Gastroesophageal sphincter (tissue), 3 donors: ENCODE measurements at regions not wholly inside any gene's neighbourhood (a gene's known extent, or its start where the extent isn't known, plus 50 kb on each side); places are given as distances from the start of the nearest gene placed in this dataset.

Experiments
- EP300 ChIP-seq: sonication (generic); formaldehyde crosslinking; IDR thresholded peaks from one replicate; pipeline ENCODE4 v1.6.1; 2017; ENCODE audit warnings: antibody characterized with exemption, mild to moderate bottlenecking
- POLR2A ChIP-seq, 2 donors: fragments of 450-650 bp; IDR thresholded peaks; one replicate each; pipeline ENCODE4 v1.6.1; 2017; ENCODE audit warnings: antibody characterized with exemption in 2 of 2, mild to moderate bottlenecking in 2 of 2, moderate library complexity in 1 of 2
- POLR2AphosphoS5 ChIP-seq: sonication (generic); formaldehyde crosslinking; IDR thresholded peaks from one replicate; pipeline ENCODE4 v1.6.1; 2017; ENCODE audit warnings: antibody characterized with exemption
- TF ChIP-seq, protein P1 (sequence below), 4 experiments: fragments of 200-600 bp in 2 of 4; fragments of 450-650 bp in 2 of 4; sonication (generic) in 1 of 4; IDR thresholded peaks; one replicate each; pipeline ENCODE4 v1.5.1; 2017 to 2019; ENCODE audit warnings: antibody characterized with exemption in 4 of 4, mild to moderate bottlenecking in 2 of 4, moderate library complexity in 2 of 4

DNA sequence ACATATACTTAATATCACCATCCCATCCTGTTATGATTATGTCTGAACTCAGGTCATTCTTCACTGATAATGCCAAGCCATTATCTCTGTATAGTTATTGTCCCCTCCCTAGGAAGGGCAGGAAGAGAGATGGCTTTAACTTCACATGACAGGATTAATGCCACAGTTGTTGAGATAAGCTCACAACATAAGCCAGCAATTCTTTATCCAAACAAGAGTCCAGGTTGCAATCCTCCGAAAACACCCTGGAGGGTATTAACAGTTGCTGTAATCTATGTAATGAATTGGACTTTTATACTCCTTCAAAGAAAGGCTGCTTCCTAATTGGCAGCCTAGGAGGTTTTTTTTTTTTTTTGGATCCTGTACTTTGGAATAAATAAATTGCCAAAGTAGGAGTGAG, 779.4 kb downstream of the SEMA5A start:
- TF ChIP-seq POLR2AphosphoS5 (no peak), POLR2A (IDR thresholded peaks at IDR 0.05) (no peak), EP300 (no peak)
- TF ChIP-seq, protein P1, sequence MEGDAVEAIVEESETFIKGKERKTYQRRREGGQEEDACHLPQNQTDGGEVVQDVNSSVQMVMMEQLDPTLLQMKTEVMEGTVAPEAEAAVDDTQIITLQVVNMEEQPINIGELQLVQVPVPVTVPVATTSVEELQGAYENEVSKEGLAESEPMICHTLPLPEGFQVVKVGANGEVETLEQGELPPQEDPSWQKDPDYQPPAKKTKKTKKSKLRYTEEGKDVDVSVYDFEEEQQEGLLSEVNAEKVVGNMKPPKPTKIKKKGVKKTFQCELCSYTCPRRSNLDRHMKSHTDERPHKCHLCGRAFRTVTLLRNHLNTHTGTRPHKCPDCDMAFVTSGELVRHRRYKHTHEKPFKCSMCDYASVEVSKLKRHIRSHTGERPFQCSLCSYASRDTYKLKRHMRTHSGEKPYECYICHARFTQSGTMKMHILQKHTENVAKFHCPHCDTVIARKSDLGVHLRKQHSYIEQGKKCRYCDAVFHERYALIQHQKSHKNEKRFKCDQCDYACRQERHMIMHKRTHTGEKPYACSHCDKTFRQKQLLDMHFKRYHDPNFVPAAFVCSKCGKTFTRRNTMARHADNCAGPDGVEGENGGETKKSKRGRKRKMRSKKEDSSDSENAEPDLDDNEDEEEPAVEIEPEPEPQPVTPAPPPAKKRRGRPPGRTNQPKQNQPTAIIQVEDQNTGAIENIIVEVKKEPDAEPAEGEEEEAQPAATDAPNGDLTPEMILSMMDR (IDR thresholded peaks at IDR 0.05) = no peak
